ENCODE measurements at regions not wholly inside any gene's neighbourhood (a gene's known extent, or its start where the extent isn't known, plus 50 kb on each side); places are given as distances from the start of the nearest gene placed in this dataset.

DNA sequence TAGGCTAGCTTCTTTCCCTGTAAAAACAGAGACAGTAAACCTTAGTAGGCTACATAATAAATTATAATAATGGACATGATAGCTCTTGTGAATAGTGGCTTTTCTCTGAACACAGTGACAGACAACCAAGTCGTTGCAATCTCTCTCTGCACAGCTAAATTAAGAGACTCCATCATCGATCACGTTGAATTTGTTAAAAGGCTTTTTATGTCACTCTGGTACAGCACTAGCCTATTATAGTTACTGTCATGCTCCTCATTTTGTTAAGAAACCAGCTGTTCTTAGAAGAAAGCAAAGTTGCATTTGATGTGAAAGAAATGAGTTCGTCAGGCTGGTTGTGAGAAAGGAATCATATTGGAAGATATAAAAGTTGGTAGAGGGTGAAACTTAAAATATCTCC lies 50.3 kb upstream of the ARHGAP28 start:
- TF ChIP-seq, protein P1, sequence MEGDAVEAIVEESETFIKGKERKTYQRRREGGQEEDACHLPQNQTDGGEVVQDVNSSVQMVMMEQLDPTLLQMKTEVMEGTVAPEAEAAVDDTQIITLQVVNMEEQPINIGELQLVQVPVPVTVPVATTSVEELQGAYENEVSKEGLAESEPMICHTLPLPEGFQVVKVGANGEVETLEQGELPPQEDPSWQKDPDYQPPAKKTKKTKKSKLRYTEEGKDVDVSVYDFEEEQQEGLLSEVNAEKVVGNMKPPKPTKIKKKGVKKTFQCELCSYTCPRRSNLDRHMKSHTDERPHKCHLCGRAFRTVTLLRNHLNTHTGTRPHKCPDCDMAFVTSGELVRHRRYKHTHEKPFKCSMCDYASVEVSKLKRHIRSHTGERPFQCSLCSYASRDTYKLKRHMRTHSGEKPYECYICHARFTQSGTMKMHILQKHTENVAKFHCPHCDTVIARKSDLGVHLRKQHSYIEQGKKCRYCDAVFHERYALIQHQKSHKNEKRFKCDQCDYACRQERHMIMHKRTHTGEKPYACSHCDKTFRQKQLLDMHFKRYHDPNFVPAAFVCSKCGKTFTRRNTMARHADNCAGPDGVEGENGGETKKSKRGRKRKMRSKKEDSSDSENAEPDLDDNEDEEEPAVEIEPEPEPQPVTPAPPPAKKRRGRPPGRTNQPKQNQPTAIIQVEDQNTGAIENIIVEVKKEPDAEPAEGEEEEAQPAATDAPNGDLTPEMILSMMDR (conservative IDR thresholded peaks at IDR 0.05; ENCODE audit: low read length) = no peak
- TF ChIP-seq EZH2phosphoT487 (IDR thresholded peaks at IDR 0.05; ENCODE audit: borderline replicate concordance) = no peak

All from Loucy (cell line).